GM12864 (cell line): ENCODE measurements at regions not wholly inside any gene's neighbourhood (a gene's known extent, or its start where the extent isn't known, plus 50 kb on each side); places are given as distances from the start of the nearest gene placed in this dataset.

Experiments
- DNase-seq: peaks from one replicate; pipeline ENCODE4 v3.0.0-alpha.2; 2011; ENCODE audit warnings: low read depth
- H3K4me3 ChIP-seq: 2 replicates; pipeline ENCODE4 v1.5.1; 2011; ENCODE audit warnings: mild to moderate bottlenecking, low read depth, low read length, control low read depth
- TF ChIP-seq, protein P1 (sequence below): IDR thresholded peaks from 2 replicates; pipeline ENCODE4 v1.5.1; 2011; ENCODE audit warnings: low read depth, mild to moderate bottlenecking, moderate library complexity, low read length, control low read depth, inconsistent platforms; ENCODE audit errors: missing control alignments

DNA sequence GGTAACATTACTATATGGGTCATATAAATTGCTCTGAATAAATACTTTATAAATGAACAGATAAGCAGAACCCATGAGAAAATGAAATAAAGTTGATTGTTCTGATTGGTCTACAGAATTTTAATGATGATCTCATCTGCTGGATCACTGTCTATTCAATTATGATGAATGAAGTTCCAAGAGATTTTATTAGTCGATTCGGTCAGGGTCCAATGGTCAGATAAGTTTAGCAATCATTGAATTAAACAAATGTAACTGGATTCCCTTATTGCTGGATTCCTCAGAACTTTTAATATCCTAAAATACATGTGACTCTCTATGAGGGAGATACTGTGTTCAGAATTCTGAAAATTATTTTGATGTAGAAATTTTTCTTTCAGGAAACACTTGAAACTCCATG is 715.2 kb downstream of the EPM2A start:
- no peak overlapping the region for H3K4me3 ChIP-seq
- TF ChIP-seq, protein P1, sequence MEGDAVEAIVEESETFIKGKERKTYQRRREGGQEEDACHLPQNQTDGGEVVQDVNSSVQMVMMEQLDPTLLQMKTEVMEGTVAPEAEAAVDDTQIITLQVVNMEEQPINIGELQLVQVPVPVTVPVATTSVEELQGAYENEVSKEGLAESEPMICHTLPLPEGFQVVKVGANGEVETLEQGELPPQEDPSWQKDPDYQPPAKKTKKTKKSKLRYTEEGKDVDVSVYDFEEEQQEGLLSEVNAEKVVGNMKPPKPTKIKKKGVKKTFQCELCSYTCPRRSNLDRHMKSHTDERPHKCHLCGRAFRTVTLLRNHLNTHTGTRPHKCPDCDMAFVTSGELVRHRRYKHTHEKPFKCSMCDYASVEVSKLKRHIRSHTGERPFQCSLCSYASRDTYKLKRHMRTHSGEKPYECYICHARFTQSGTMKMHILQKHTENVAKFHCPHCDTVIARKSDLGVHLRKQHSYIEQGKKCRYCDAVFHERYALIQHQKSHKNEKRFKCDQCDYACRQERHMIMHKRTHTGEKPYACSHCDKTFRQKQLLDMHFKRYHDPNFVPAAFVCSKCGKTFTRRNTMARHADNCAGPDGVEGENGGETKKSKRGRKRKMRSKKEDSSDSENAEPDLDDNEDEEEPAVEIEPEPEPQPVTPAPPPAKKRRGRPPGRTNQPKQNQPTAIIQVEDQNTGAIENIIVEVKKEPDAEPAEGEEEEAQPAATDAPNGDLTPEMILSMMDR, result no peak

DNA sequence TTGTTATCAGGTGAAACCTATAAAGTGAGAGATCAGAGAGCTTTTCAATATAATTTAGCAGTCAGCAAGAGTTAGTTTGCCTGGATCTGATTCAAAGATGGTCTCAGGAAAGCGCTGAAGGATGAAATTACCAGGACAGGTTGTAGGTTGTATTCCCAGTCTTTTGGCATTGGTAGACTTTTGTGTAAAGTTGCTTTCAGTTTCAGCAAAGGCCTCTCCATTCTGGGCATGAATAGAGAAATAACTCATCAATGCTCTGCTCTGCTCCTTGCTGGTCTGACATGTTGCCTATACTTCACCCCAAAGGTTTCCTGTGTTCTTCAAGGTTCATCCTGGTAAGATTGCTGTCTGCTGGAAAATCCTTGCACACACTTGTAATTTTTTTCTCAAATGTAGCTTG is 714.8 kb downstream of the EPM2A start:
- TF ChIP-seq, protein P1, result no peak
- no peak overlapping the region for H3K4me3 ChIP-seq
- DNase-seq, result no peak

More for the DNA sequence above, 715.2 kb downstream of the EPM2A start:
- DNase-seq, result no peak

DNA sequence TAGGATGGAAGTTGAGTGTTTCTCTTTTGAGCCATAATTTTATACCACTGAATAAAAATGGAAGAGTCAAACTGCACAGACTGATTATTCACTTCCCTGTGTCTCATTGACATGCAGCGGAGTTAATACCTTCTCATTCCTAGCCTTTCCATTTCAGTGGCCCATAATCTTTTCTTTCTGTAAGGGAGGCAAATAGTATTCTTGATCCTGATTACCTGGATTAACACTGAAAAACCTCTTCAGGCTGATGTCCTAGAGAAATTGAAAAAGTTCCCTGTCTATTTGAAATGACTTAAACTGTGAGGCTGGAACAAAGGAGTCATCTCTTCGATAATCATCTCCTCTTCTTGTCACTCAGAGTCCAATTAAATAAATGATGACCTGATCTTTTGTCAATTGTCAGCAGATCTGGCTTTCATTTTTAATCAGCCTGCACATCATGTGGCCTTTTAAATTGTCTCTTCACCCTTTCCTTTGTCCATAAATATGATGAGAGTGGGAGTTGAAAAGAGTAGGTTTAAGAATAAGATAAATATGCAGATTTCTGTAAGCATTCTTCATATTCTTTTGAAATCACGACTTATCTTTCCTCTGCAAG is 713.0 kb downstream of the EPM2A start:
- TF ChIP-seq, protein P1, result no peak
- DNase-seq, result no peak
- no peak overlapping the region for H3K4me3 ChIP-seq

DNA sequence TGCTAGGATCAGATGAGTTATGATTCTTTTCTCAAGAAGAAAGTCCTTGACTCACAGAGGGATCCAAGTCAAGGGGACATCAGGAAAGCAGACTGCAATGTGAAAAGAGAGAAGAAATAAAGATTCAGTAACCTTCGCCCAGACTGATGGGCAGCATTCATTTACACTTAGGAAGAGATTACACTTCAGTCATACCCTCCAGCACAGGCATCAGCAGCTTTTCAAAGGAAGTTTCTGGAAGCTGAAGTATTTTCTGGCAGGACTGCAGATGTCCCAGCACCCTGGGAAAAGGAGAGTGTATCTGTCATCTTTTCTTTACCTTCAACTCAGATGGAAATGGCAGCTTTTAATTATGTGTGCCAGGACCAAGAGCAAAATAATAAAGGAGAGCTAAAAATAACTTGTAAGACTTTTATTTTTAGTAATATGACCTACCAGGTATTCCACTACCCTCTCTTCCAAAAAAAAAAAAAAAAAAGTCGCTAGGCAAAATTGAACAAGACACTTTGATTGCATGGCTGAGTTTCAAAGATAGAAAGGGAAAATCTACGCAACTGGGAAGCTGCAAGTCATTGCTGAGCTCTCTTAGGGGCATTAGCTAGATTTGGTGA is 712.1 kb downstream of the EPM2A start:
- no peak for DNase-seq
- no peak overlapping the region for H3K4me3 ChIP-seq
- TF ChIP-seq, protein P1, result no peak

DNA sequence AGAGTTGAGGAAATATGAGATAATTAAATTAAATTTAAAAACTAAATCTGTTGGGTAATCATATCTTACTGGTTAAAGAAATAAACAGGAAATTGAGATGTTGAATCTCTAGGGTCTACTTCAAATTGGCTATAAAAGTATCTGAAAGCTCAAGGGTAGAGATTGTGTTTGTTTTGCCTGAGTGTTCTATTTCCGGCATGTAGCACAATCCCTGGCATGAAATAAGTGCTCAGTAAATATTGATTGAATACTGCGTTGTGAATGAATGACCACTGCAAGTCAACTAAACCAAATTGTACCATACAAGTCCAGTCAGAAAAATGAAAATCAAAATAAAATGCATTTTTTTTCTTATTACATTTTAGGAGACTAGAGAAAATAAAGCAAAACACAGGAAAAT is 709.8 kb downstream of the EPM2A start:
- TF ChIP-seq, protein P1, result no peak
- no peak for DNase-seq
- H3K4me3 ChIP-seq, result no peak overlapping the region

DNA sequence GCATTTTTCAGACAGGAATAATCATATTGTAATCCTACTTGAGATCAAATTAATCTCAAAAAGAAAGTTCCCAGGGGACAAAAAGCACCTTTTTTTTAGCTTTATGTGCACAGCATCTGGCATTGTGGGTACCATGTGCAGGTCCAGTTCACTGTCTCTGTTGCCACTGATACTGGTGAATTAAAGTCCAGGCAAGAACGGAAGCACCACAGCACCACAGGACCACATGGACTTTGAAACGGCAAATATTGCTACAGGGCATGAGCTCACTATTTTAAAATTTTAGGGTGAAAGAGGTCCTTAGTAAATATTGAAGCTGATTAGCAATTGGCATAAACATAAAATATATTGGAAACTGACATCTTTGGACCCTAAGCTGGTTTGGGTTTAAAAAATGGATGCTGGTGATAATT is 709.0 kb downstream of the EPM2A start:
- no peak for DNase-seq
- TF ChIP-seq, protein P1, result no peak
- H3K4me3 ChIP-seq, result no peak overlapping the region

DNA sequence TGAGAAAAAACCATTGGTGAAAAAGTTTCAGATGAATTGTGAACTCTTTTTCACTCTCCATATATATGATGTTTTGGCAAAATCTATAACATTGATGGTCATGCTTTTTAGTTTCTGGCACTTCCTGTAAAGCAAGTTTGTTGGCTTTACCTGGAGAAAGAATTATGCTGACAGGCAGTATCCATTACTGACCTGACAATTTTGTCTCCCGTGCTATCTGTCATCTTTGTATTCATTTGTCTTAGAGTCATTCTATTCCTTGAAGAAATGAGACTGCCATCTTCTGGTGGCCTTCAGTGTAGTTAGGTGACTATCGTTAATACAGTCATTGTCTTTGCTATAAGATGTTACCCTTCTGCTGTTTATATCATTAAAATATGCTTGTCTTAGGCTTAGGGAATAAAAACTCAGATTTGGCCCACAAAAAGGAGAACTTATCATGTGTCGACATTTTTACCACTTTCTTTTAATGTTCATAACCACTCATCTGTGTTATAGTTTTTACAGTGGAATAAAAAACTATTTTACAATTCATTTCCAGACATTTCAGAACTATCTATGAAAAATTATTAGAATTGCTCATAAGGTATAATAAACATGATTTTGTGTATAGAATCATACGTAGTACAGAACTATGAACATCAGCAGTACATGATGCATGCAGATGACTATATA is 707.0 kb downstream of the EPM2A start:
- no peak overlapping the region for H3K4me3 ChIP-seq
- DNase-seq, result no peak
- TF ChIP-seq, protein P1, result peak; percentile 44
